Keratinocyte (primary cell): ENCODE measurements at regions not wholly inside any gene's neighbourhood (a gene's known extent, or its start where the extent isn't known, plus 50 kb on each side); places are given as distances from the start of the nearest gene placed in this dataset.
"Not testable (repeated sequence)": the region's sequence is repeated elsewhere in the genome, so short reads cannot be mapped to it uniquely, and the experiment has no call there.

Experiments
- DNase-seq: peaks from one replicate; pipeline ENCODE4 v3.0.0-alpha.2; 2011; ENCODE audit warnings: low read depth, missing footprints, low spot score
- FAIRE-seq: peaks from 2 replicates; lab custom pipeline; 2011; peaks lifted over from hg19 to GRCh38; lab: Jason Lieb, UNC
- H2AFZ ChIP-seq: 2 replicates; pipeline ENCODE4 v1.6.0; 2012; ENCODE audit warnings: low read length, control low read depth, inconsistent platforms; ENCODE audit not compliant: control insufficient read depth
- H3K27ac ChIP-seq: 2 replicates; pipeline ENCODE4 v1.5.1; 2011; ENCODE audit warnings: low read length; ENCODE audit not compliant: control insufficient read depth, insufficient read depth
- H3K27me3 ChIP-seq: 3 replicates; pipeline ENCODE4 v1.6.0; 2011; ENCODE audit warnings: low read length; ENCODE audit not compliant: control insufficient read depth, insufficient read depth; ENCODE audit errors: extremely low read depth
- H3K36me3 ChIP-seq, 2 experiments: 2 replicates in 1 of 2; 3 replicates in 1 of 2; pipeline ENCODE4 v1.5.1; 2011; ENCODE audit warnings: low read length in 2 of 2, mild to moderate bottlenecking in 1 of 2; ENCODE audit not compliant: control insufficient read depth in 2 of 2, insufficient read depth in 2 of 2; ENCODE audit errors: extremely low read depth in 1 of 2
- H3K4me1 ChIP-seq: 3 replicates; pipeline ENCODE4 v1.5.1; 2011; ENCODE audit warnings: low read length; ENCODE audit not compliant: control insufficient read depth, insufficient read depth; ENCODE audit errors: extremely low read depth
- H3K4me2 ChIP-seq: 3 replicates; pipeline ENCODE4 v1.6.0; 2011; ENCODE audit warnings: low read depth, low read length; ENCODE audit not compliant: control insufficient read depth, insufficient read depth; ENCODE audit errors: extremely low read depth
- H3K4me3 ChIP-seq, 3 experiments: fragments of 200-600 bp in 1 of 3; sonication (generic) in 1 of 3; 2 replicates in 2 of 3; 3 replicates in 1 of 3; pipeline ENCODE4 v1.5.1; 2011 to 2016; ENCODE audit warnings: low read length in 3 of 3, mild to moderate bottlenecking in 3 of 3, control low read depth in 2 of 3, inconsistent platforms in 1 of 3, low read depth in 1 of 3, mixed read lengths in 1 of 3, mixed run types in 1 of 3, moderate library complexity in 1 of 3; ENCODE audit not compliant: control insufficient read depth in 2 of 3, insufficient read depth in 2 of 3; ENCODE audit errors: extremely low read depth in 1 of 3
- H3K79me2 ChIP-seq: 2 replicates; pipeline ENCODE4 v1.6.0; 2012; ENCODE audit warnings: low read length; ENCODE audit not compliant: control insufficient read depth, insufficient read depth
- H3K9ac ChIP-seq: 3 replicates; pipeline ENCODE4 v1.6.0; 2011; ENCODE audit warnings: low read length; ENCODE audit not compliant: control insufficient read depth, insufficient read depth; ENCODE audit errors: extremely low read depth
- H3K9me1 ChIP-seq: 3 replicates; pipeline ENCODE4 v1.6.0; 2011; ENCODE audit warnings: low read length; ENCODE audit not compliant: control insufficient read depth, insufficient read depth; ENCODE audit errors: extremely low read depth
- H3K9me3 ChIP-seq: 2 replicates; pipeline ENCODE4 v1.5.1; 2012; ENCODE audit warnings: low read depth, low read length; ENCODE audit not compliant: control insufficient read depth
- H4K20me1 ChIP-seq: 3 replicates; pipeline ENCODE4 v1.6.0; 2011; ENCODE audit warnings: low read length; ENCODE audit not compliant: control insufficient read depth, insufficient read depth; ENCODE audit errors: extremely low read depth
- CTCF ChIP-seq, 3 experiments: IDR thresholded peaks in 1 of 3; conservative IDR thresholded peaks in 1 of 3; optimal IDR thresholded peaks in 1 of 3; 2 replicates in 2 of 3; 3 replicates in 1 of 3; pipeline versions ENCODE3 to v1.5.1; 2011; ENCODE audit warnings: low read length in 3 of 3, mild to moderate bottlenecking in 3 of 3, moderate library complexity in 2 of 3, control low read depth in 1 of 3, inconsistent platforms in 1 of 3; ENCODE audit not compliant: insufficient read depth in 2 of 3; ENCODE audit errors: extremely low read depth in 1 of 3
- EZH2 ChIP-seq: IDR thresholded peaks from one replicate; pipeline ENCODE4 v1.6.1; 2012; ENCODE audit warnings: inconsistent platforms, mild to moderate bottlenecking, low read length, moderate library complexity
- dilution Hi-C: fragments of 300-500 bp; cut with MboI; formaldehyde crosslinking; loops from one replicate; pipeline ENCODE4 v1.7.0; 2020; ENCODE audit warnings: low sequenced_read_pairs; ENCODE audit not compliant: extremely low pct_ligation_motif_present

DNA sequence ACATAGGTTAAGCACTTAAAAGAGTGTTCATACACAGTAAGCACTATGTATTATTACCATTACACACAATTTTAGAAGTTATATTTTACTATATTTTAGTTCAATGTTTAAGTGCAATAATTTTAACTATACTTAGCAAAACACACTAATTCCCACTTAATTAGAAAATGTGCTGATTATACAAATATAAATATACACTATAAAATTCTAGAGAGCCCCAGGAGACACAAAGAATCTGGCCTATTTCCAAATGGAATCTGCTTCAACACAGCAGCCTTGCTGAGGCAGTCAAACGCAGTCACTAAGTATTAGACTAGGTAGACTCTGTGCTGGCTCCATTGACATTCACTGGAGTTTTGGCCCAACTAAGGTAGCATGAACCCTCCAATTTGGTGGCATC lies 160.9 kb downstream of the CETN3 start:
- dilution Hi-C loops: no loop called here
- H3K9me1 ChIP-seq: no peaks in the 10 kb centered on the region
- FAIRE-seq: no peak
- TF ChIP-seq EZH2 (no peak), CTCF (optimal IDR thresholded peaks at IDR 0.05 in 1 of 3, IDR thresholded peaks at IDR 0.05 in 1 of 3, conservative IDR thresholded peaks at IDR 0.05 in 1 of 3; ENCODE audit: extremely low read depth in 1 of 3, insufficient read depth in 2 of 3, low read length in 3 of 3) (no peak)
- no peak overlapping the region for H3K9ac ChIP-seq
- H4K20me1 ChIP-seq: no peaks in the 10 kb centered on the region
- H3K27ac ChIP-seq: no peak overlapping the region
- no peaks in the 10 kb centered on the region for H3K27me3 ChIP-seq
- H3K4me2 ChIP-seq: no peak overlapping the region
- no peak overlapping the region for H2AFZ ChIP-seq
- H3K4me3 ChIP-seq: no peak overlapping the region
- no peaks in the 10 kb centered on the region for H3K4me1 ChIP-seq
- no peak for DNase-seq
- H3K36me3 ChIP-seq: no peaks in the 10 kb centered on the region
- H3K79me2 ChIP-seq: no peaks in the 10 kb centered on the region
- no peaks in the 10 kb centered on the region for H3K9me3 ChIP-seq

- dilution Hi-C loops, H3K4me1 ChIP-seq, H3K36me3 ChIP-seq, H2AFZ ChIP-seq, H3K9me3 ChIP-seq, H3K27me3 ChIP-seq, H3K79me2 ChIP-seq, FAIRE-seq, H4K20me1 ChIP-seq, H3K4me3 ChIP-seq, H3K9me1 ChIP-seq, H3K9ac ChIP-seq, DNase-seq, H3K27ac ChIP-seq, H3K4me2 ChIP-seq: not testable (repeated sequence)
These were observed 165.7 kb downstream of the CETN3 start for GRCh38 chr5:90243848-90244247.

- no peak for DNase-seq
- Histone ChIP-seq H3K4me1 (no peaks in the 10 kb centered on the region), H3K36me3 (no peaks in the 10 kb centered on the region), H2AFZ (no peak overlapping the region), H3K9me3 (no peaks in the 10 kb centered on the region), H3K9me1 (no peaks in the 10 kb centered on the region), H3K9ac (no peak overlapping the region), H3K27me3 (no peaks in the 10 kb centered on the region), H4K20me1 (no peaks in the 10 kb centered on the region), H3K79me2 (no peaks in the 10 kb centered on the region), H3K27ac (no peak overlapping the region), H3K4me3 (no peak overlapping the region), H3K4me2 (no peak overlapping the region)
- TF ChIP-seq EZH2 (no peak), CTCF (optimal IDR thresholded peaks at IDR 0.05 in 1 of 3, IDR thresholded peaks at IDR 0.05 in 1 of 3, conservative IDR thresholded peaks at IDR 0.05 in 1 of 3; ENCODE audit: extremely low read depth in 1 of 3, insufficient read depth in 2 of 3, low read length in 3 of 3) (no peak)
- dilution Hi-C loops: no loop called here
- no peak for FAIRE-seq
These were observed 176.1 kb downstream of the CETN3 start for GRCh38 chr5:90233476-90233875.
